SH-SY5Y (cell line): ENCODE measurements at regions not wholly inside any gene's neighbourhood (a gene's known extent, or its start where the extent isn't known, plus 50 kb on each side); places are given as distances from the start of the nearest gene placed in this dataset.

Source experiments
- GATA2 ChIP-seq: IDR thresholded peaks from 2 replicates; pipeline ENCODE4 v1.6.1; 2011; ENCODE audit warnings: mild to moderate bottlenecking, low read depth, low read length
- GATA3 ChIP-seq: IDR thresholded peaks from 2 replicates; pipeline ENCODE4 v1.6.1; 2011; ENCODE audit warnings: low read depth, mild to moderate bottlenecking, low read length, moderate library complexity

GRCh38 chr7:77484785-77485184 is 52.3 kb upstream of the PTPN12 start:
- no peak for TF ChIP-seq GATA3
- no peak for TF ChIP-seq GATA2

- TF ChIP-seq GATA3 = no peak
- TF ChIP-seq GATA2 = no peak
Measured at GRCh38 chr7:77482015-77482414, 55.1 kb upstream of the PTPN12 start.

- no peak for TF ChIP-seq GATA2
- TF ChIP-seq GATA3 = no peak
Measured at GRCh38 chr7:77481615-77482014, 55.5 kb upstream of the PTPN12 start.

GRCh38 chr7:77479536-77480088 is 57.5 kb upstream of the PTPN12 start:
- TF ChIP-seq GATA3 (no peak), GATA2 (no peak; the same call in 1 of the 2 replicates)

- TF ChIP-seq GATA2 = no peak
Measured at GRCh38 chr7:77476871-77477270, 60.2 kb upstream of the PTPN12 start.

- no peak for TF ChIP-seq GATA3
- TF ChIP-seq GATA2 = no peak
Measured at GRCh38 chr7:77475181-77475580, 59.0 kb upstream of the GSAP start.

- TF ChIP-seq GATA2 (no peak), GATA3 (no peak)
Measured at GRCh38 chr7:77474756-77475155, 58.6 kb upstream of the GSAP start.

GRCh38 chr7:77473229-77474005 is 57.3 kb upstream of the GSAP start:
- no peak for TF ChIP-seq GATA2

GRCh38 chr7:77469927-77470326 is 53.8 kb upstream of the GSAP start:
- TF ChIP-seq GATA3 = no peak
- no peak for TF ChIP-seq GATA2

GRCh38 chr7:77467408-77467807 is 51.3 kb upstream of the GSAP start:
- peak; percentile 55 for TF ChIP-seq GATA2
- TF ChIP-seq GATA3 = no peak

- TF ChIP-seq GATA3 (no peak), GATA2 (no peak)
Measured at GRCh38 chr7:77466450-77466849, 50.3 kb upstream of the GSAP start.
